ENCODE measurements at regions not wholly inside any gene's neighbourhood (a gene's known extent, or its start where the extent isn't known, plus 50 kb on each side); places are given as distances from the start of the nearest gene placed in this dataset.

DNA sequence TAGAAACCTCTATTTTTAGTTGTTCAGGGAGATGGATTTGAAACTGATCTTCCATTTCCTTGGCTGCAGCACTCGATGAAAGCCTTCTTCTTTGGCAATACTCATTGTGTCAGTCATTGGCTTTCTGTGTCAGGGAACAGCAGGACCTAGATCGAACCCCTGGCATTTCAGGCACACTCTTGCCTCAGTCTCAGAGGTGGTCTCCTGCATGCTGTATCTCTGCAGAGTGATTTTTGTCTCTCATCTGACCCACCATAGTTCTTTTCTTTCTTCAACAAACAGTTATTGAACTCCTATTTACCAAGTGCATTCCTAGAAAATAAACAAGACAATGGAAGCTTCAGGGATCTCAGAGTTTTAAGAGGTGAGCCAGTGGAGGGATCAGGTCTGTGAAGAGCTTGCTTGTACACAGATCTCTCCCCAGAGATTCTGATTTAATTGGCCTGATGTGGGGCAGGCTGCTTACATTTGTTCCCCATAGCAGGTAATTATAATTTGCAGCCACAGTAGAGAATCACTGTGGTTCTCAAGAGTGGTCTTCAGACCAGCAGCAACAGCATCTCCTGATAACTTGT is 473.1 kb upstream of the TCF4 start:
- TF ChIP-seq, protein P1, sequence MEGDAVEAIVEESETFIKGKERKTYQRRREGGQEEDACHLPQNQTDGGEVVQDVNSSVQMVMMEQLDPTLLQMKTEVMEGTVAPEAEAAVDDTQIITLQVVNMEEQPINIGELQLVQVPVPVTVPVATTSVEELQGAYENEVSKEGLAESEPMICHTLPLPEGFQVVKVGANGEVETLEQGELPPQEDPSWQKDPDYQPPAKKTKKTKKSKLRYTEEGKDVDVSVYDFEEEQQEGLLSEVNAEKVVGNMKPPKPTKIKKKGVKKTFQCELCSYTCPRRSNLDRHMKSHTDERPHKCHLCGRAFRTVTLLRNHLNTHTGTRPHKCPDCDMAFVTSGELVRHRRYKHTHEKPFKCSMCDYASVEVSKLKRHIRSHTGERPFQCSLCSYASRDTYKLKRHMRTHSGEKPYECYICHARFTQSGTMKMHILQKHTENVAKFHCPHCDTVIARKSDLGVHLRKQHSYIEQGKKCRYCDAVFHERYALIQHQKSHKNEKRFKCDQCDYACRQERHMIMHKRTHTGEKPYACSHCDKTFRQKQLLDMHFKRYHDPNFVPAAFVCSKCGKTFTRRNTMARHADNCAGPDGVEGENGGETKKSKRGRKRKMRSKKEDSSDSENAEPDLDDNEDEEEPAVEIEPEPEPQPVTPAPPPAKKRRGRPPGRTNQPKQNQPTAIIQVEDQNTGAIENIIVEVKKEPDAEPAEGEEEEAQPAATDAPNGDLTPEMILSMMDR (conservative IDR thresholded peaks at IDR 0.05), result no peak
- H3K27ac Mint-ChIP-seq (ENCODE audit: unreplicated experiment), result no peak overlapping the region

DNA sequence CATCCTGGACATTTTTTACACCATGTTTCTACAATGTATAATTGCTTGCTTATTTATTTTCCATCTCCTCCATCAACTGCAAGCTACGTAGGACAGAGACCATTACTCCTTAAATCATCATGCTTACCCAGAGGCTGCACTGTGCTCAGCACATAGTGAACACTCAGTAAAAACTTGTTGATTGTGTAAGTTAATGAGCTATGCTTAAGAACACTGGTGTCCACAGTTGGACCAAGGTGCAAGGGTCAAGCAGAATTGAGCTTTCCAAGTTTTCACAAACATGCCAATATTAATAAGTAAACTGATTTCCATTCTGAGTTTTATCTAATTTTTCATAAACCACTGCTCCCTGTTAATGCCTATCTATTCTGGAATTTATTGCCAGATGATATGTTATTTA is 464.2 kb upstream of the TCF4 start:
- Mint-ChIP-seq H3K36me3 (ENCODE audit: low read depth) (peaks cover 19% of the 10 kb centered on the region), H3K4me1 (no peaks in the 10 kb centered on the region), H3K27me3 (ENCODE audit: low read depth) (no peaks in the 10 kb centered on the region), H3K9me3 (peaks cover 13% of the 10 kb centered on the region), H3K4me3 (no peak overlapping the region), H3K27ac (ENCODE audit: unreplicated experiment) (no peak overlapping the region)
- DNase-seq (ENCODE audit: low read depth, low spot score), result no peak
- TF ChIP-seq, protein P1 (conservative IDR thresholded peaks at IDR 0.05), result no peak

More for the DNA sequence above, 473.1 kb upstream of the TCF4 start:
- H3K9me3 Mint-ChIP-seq, result peaks cover 9% of the 10 kb centered on the region
- peaks cover 6% of the 10 kb centered on the region for H3K4me1 Mint-ChIP-seq
- no peaks in the 10 kb centered on the region for H3K36me3 Mint-ChIP-seq (ENCODE audit: low read depth)
- H3K27me3 Mint-ChIP-seq (ENCODE audit: low read depth), result no peaks in the 10 kb centered on the region
- no peak overlapping the region for H3K4me3 Mint-ChIP-seq
- no peak for DNase-seq (ENCODE audit: low read depth, low spot score)

DNA sequence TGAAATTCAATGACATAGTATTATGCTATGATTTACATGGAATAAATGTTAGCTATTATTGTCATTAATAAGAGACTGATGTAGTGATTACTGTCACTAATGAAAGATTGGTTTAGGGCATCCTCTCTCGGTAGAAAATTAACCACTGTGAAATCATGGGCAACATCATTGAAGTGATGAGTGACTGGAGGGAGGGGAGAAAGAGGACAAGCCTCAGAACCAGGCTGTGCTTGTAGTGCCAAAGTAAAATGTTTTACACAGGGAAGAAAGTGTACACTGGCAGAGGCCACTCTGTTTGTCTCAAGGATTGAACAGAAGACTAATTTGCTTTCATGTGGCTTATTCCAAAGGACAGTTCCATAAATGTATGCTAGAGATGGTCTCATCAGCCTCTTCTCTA is 456.2 kb upstream of the TCF4 start:
- Mint-ChIP-seq H3K4me1 (peaks cover 38% of the 10 kb centered on the region), H3K9me3 (peaks cover 12% of the 10 kb centered on the region), H3K36me3 (ENCODE audit: low read depth) (peaks cover 21% of the 10 kb centered on the region), H3K4me3 (no peak overlapping the region), H3K27ac (ENCODE audit: unreplicated experiment) (peak overlapping the region; percentile 90), H3K27me3 (ENCODE audit: low read depth) (no peaks in the 10 kb centered on the region)
- TF ChIP-seq, protein P1 (conservative IDR thresholded peaks at IDR 0.05), result no peak
- no peak for DNase-seq (ENCODE audit: low read depth, low spot score)

DNA sequence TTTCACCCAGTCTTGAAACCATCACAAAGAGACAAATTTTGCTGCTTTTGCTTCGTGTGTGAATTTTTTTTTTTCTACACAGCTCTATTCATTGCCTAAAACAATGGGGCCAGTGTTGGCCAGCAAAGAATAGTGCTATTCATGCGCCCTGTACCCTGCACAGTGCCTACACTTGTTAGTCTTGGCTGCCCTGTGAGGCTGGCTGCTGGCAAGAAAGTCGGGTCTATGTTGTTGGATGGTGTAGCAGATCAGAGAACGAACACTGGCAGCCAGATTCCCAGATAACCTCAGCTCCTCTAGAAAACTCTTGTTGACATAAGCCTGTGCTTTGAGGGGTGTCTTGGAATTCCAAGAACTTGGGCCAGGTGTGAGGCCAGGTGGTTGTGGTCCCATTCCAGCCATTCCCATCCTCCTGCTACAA is 455.7 kb upstream of the TCF4 start:
- peaks cover 10% of the 10 kb centered on the region for H3K9me3 Mint-ChIP-seq
- H3K4me1 Mint-ChIP-seq, result peaks cover 43% of the 10 kb centered on the region
- peak; percentile 28 for DNase-seq (ENCODE audit: low read depth, low spot score)
- H3K27me3 Mint-ChIP-seq (ENCODE audit: low read depth), result no peaks in the 10 kb centered on the region
- H3K4me3 Mint-ChIP-seq, result peak overlapping the region; percentile 52
- peak overlapping the region; percentile 63 for H3K27ac Mint-ChIP-seq (ENCODE audit: unreplicated experiment)
- peaks cover 18% of the 10 kb centered on the region for H3K36me3 Mint-ChIP-seq (ENCODE audit: low read depth)
- TF ChIP-seq, protein P1 (conservative IDR thresholded peaks at IDR 0.05), result no peak

DNA sequence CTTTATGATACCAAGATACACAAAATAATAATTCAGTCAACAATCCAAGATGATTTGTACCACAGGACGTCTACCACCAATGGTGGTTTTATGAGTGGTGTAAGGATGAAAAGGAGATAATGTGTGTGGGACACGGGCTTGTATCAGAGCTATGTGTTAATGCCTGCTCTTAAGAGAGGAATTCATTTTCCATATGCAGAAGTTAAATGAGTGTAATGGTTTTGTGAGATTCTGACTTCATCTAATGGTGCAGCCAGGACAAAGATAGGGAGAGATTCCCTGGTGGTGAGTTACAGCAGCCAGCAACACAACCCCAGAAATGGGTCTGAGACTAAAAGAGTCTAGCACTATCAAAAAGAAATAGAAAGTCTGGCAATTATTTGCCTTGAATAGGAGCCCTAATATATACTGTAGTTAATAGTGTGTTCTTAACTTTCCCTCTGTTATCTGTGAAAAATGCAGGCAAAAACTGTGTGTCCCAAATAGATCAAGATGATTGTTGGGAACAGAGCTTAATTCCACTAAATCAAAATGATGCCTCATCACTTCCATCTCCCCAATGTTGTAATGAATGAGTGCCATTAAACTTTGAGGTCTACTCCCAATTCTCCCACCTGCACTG is 455.0 kb upstream of the TCF4 start:
- peaks cover 6% of the 10 kb centered on the region for H3K9me3 Mint-ChIP-seq
- no peaks in the 10 kb centered on the region for H3K27me3 Mint-ChIP-seq (ENCODE audit: low read depth)
- H3K27ac Mint-ChIP-seq (ENCODE audit: unreplicated experiment), result peak overlapping the region; percentile 63
- H3K4me3 Mint-ChIP-seq, result peak overlapping the region; percentile 52
- no peak for DNase-seq (ENCODE audit: low read depth, low spot score)
- peaks cover 14% of the 10 kb centered on the region for H3K36me3 Mint-ChIP-seq (ENCODE audit: low read depth)
- TF ChIP-seq, protein P1 (conservative IDR thresholded peaks at IDR 0.05), result no peak
- H3K4me1 Mint-ChIP-seq, result peaks cover 50% of the 10 kb centered on the region
